SU-DHL-6 (cell line): ENCODE measurements at regions not wholly inside any gene's neighbourhood (a gene's known extent, or its start where the extent isn't known, plus 50 kb on each side); places are given as distances from the start of the nearest gene placed in this dataset.

Experiments used
- H2AFZ ChIP-seq: fragments of 200-600 bp; sonication (generic); 2 replicates; pipeline ENCODE4 v1.6.1; 2014; ENCODE audit warnings: low read depth, mild to moderate bottlenecking, moderate library complexity, mixed read lengths, antibody characterized with exemption, low read length; ENCODE audit not compliant: severe bottlenecking
- H3F3A ChIP-seq: fragments of 200-600 bp; shearing (Covaris generic); 2 replicates; pipeline ENCODE4 v1.6.0; 2016; ENCODE audit warnings: antibody characterized with exemption, mild to moderate bottlenecking; ENCODE audit not compliant: insufficient read depth
- H3K27ac ChIP-seq: fragments of 200-600 bp; sonication (generic); 2 replicates; pipeline ENCODE4 v1.5.1; 2016; ENCODE audit warnings: low read depth, mild to moderate bottlenecking, low read length, moderate library complexity, mixed read lengths
- H3K27me3 ChIP-seq: fragments of 200-600 bp; sonication (generic), shearing (Covaris generic); 2 replicates; pipeline ENCODE4 v1.6.0; 2014; ENCODE audit warnings: mild to moderate bottlenecking, low read length
- H3K36me3 ChIP-seq: fragments of 200-600 bp; sonication (generic); 2 replicates; pipeline ENCODE4 v1.6.1; 2014; ENCODE audit warnings: mild to moderate bottlenecking, low read length, mixed read lengths
- H3K4me2 ChIP-seq: fragments of 300-600, 200-600 bp; shearing (Covaris generic), sonication (generic); 2 replicates; pipeline ENCODE4 v1.6.0; 2014; ENCODE audit warnings: low read length, low read depth, mild to moderate bottlenecking; ENCODE audit not compliant: poor library complexity, severe bottlenecking
- H3K4me3 ChIP-seq: fragments of 200-600 bp; sonication (generic); 2 replicates; pipeline ENCODE4 v1.5.1; 2014; ENCODE audit warnings: antibody characterized with exemption, low read length, mild to moderate bottlenecking, mixed read lengths; ENCODE audit not compliant: insufficient read depth, poor library complexity, severe bottlenecking
- H3K79me2 ChIP-seq: fragments of 200-600 bp; sonication (generic); 2 replicates; pipeline ENCODE4 v1.6.1; 2014; ENCODE audit warnings: mild to moderate bottlenecking, low read length, moderate library complexity; ENCODE audit not compliant: insufficient read depth
- H3K9ac ChIP-seq: fragments of 200-600 bp; sonication (generic); 2 replicates; pipeline ENCODE4 v1.7.0; 2014; ENCODE audit warnings: mild to moderate bottlenecking, low read length
- H3K9me2 ChIP-seq: fragments of 200-600 bp; sonication (generic); replicated peaks from 2 replicates; pipeline ENCODE4 v1.6.1; 2014; ENCODE audit warnings: low read length; ENCODE audit not compliant: insufficient read depth
- H3K9me3 ChIP-seq: fragments of 200-600 bp; sonication (generic); 2 replicates; pipeline ENCODE4 v1.6.1; 2014; ENCODE audit warnings: low read length, mixed read lengths; ENCODE audit not compliant: insufficient read depth
- H4K20me1 ChIP-seq: fragments of 200-600 bp; sonication (generic); 2 replicates; pipeline ENCODE4 v1.6.1; 2014; ENCODE audit warnings: low read depth, mild to moderate bottlenecking, antibody characterized with exemption, low read length, moderate library complexity, mixed read lengths
- EZH2phosphoT487 ChIP-seq: fragments of 200-600 bp; sonication (generic), shearing (Covaris generic); conservative IDR thresholded peaks from 2 replicates; pipeline ENCODE4 v1.6.1; 2018; ENCODE audit warnings: mild to moderate bottlenecking, antibody characterized with exemption, low read length, moderate library complexity, mixed read lengths
- TF ChIP-seq, protein P1 (sequence below): fragments of 200-600 bp; sonication (generic); IDR thresholded peaks from one replicate; pipeline ENCODE4 v1.5.1; 2017; ENCODE audit warnings: antibody characterized with exemption, mild to moderate bottlenecking, low read length, moderate library complexity; ENCODE audit not compliant: insufficient read depth, poor library complexity, severe bottlenecking

DNA sequence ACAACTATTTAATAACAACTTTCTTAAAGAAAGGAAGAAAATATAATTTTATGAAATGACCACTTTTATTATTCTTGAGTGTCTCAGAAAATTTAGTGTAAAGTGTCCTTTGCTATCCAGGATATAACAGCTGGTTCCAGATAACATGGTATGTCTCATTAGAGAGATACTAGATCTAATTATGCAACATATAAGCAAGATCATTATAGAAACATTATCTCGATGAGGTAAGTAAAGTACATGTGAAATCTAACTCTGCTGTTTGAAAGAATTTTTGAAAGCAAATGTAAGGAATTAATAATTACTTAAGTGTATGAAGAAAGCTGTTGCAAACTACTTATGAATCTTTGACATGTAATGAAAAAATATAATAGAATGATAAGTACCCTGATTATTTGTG is 887.4 kb upstream of the CXADR start:
- Histone ChIP-seq H3K27ac (no peak overlapping the region), H3K4me2 (no peak overlapping the region), H3K9me2 (no peaks in the 10 kb centered on the region), H3K4me3 (no peak overlapping the region), H3K36me3 (no peaks in the 10 kb centered on the region), H3F3A (no peaks in the 10 kb centered on the region), H4K20me1 (no peaks in the 10 kb centered on the region), H3K79me2 (no peaks in the 10 kb centered on the region), H3K9me3 (no peaks in the 10 kb centered on the region), H3K9ac (no peak overlapping the region), H3K27me3 (no peaks in the 10 kb centered on the region), H2AFZ (no peak overlapping the region)
- TF ChIP-seq, protein P1, sequence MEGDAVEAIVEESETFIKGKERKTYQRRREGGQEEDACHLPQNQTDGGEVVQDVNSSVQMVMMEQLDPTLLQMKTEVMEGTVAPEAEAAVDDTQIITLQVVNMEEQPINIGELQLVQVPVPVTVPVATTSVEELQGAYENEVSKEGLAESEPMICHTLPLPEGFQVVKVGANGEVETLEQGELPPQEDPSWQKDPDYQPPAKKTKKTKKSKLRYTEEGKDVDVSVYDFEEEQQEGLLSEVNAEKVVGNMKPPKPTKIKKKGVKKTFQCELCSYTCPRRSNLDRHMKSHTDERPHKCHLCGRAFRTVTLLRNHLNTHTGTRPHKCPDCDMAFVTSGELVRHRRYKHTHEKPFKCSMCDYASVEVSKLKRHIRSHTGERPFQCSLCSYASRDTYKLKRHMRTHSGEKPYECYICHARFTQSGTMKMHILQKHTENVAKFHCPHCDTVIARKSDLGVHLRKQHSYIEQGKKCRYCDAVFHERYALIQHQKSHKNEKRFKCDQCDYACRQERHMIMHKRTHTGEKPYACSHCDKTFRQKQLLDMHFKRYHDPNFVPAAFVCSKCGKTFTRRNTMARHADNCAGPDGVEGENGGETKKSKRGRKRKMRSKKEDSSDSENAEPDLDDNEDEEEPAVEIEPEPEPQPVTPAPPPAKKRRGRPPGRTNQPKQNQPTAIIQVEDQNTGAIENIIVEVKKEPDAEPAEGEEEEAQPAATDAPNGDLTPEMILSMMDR = no peak
- no peak for TF ChIP-seq EZH2phosphoT487

DNA sequence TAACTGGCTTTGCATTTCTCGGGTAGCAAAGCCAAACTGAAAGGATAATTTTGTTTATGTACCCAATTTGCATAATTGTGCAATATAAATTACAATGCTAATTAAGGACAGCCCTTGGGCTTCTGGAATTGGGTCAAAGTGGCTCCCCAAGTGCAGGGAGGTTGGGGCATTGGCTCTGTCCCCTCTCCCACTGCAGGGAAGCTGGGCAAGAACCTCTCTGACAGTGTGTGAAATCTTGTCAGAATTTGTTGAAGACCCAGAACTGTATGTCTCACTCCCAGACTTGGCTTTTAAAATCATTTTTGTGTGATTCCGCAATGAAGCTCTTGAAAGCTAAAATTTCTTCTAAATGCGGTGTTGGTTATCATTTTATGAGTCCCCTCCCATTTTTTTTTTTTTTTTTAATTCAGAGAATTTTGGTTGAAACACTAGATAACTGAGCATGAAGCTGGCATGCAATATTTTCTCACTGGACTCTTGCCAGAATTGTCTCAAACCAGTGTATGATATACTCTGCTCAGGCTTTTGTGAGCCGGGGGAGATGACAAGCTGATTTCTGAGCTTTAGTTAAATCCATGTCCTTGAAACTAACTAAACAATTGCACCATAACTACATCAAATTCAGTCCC is 878.9 kb upstream of the CXADR start:
- Histone ChIP-seq H3K27ac (no peak overlapping the region), H3K79me2 (no peaks in the 10 kb centered on the region), H3K9ac (no peak overlapping the region), H4K20me1 (no peaks in the 10 kb centered on the region), H3K9me2 (no peaks in the 10 kb centered on the region), H3K27me3 (no peaks in the 10 kb centered on the region), H3F3A (no peaks in the 10 kb centered on the region), H3K4me3 (no peak overlapping the region), H3K9me3 (0 out of 2 replicates have a peak, but pooled peaks cover 4% of the 10 kb centered on the region), H3K36me3 (no peaks in the 10 kb centered on the region), H2AFZ (no peak overlapping the region), H3K4me2 (no peak overlapping the region)
- TF ChIP-seq, protein P1 = no peak
- no peak for TF ChIP-seq EZH2phosphoT487

DNA sequence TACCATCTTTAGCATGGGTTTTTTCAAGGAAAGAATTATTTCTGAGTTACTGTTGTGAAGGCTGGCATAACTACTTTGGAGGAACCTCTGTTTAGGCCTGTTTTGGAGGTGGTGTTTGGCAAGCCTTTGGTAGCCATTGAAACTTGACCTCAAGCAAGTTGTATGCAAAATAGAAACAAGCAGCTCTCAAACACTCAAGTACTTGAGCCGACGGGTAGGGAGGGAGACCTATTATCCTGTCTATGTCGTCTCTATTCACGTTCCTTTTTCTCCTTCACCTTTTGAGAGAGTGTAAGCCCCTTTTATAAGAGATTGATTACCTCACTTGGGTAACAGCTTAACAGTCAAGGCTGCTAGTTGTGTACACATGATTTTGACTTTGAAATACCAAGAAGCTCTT is 878.3 kb upstream of the CXADR start:
- H3K9ac ChIP-seq = no peak overlapping the region
- TF ChIP-seq, protein P1 = no peak
- no peak for TF ChIP-seq EZH2phosphoT487

More for the DNA sequence above, 878.3 kb upstream of the CXADR start:
- H2AFZ ChIP-seq = no peak overlapping the region
- H3K9me2 ChIP-seq = no peaks in the 10 kb centered on the region
- no peaks in the 10 kb centered on the region for H3F3A ChIP-seq
- no peaks in the 10 kb centered on the region for H3K36me3 ChIP-seq
- H3K4me3 ChIP-seq = no peak overlapping the region
- no peak overlapping the region for H3K4me2 ChIP-seq
- H3K27me3 ChIP-seq = no peaks in the 10 kb centered on the region
- H3K27ac ChIP-seq = no peak overlapping the region
- H3K9me3 ChIP-seq = 0 out of 2 replicates have a peak, but pooled peaks cover 4% of the 10 kb centered on the region
- no peaks in the 10 kb centered on the region for H4K20me1 ChIP-seq
- no peaks in the 10 kb centered on the region for H3K79me2 ChIP-seq
